T-cell (primary cell): ENCODE measurements at regions not wholly inside any gene's neighbourhood (a gene's known extent, or its start where the extent isn't known, plus 50 kb on each side); places are given as distances from the start of the nearest gene placed in this dataset.

Experiments used
- ATAC-seq, 4 experiments: fragments of 200-7000 bp in 3 of 4; fragments of 150-1000 bp in 1 of 4; cut with Tn5 transposase; replicated peaks in 1 of 4; 1 replicate in 3 of 4; 2 replicates in 1 of 4; pipeline ENCODE4 v1.10.0; 2021; ENCODE audit warnings: moderate library complexity in 3 of 4, mild to moderate bottlenecking in 2 of 4, moderate number of reproducible peaks in 1 of 4
- CTCF ChIA-PET, 2 donors: fragments of 300-600 bp; sonication (Branson Sonifier 250); formaldehyde crosslinking; loops; one replicate each; lab custom pipeline; 2022; ENCODE audit warnings: antibody characterized with exemption in 2 of 2; lab: Charles Lee
- POLR2A ChIA-PET, 2 donors: fragments of 300-600 bp; sonication (Branson Sonifier 250); formaldehyde crosslinking; loops; one replicate each; lab custom pipeline; 2022; ENCODE audit warnings: antibody characterized with exemption in 2 of 2; lab: Charles Lee
- DNase-seq, 35 experiments: peaks; one replicate each; pipeline versions ENCODE4 v3.0.0 to v3.0.0-alpha.2; 2013 to 2023
- H3K27ac ChIP-seq: one replicate; pipeline ENCODE4 v1.5.1; 2013; ENCODE audit warnings: low read length
- H3K27me3 ChIP-seq, 2 experiments: replicated peaks in 1 of 2; 1 replicate in 1 of 2; 2 replicates in 1 of 2; pipeline versions ENCODE4 v1.6.1 to v1.7.0; 2013; ENCODE audit warnings: low read length in 1 of 2, mixed read lengths in 1 of 2; ENCODE audit not compliant: control insufficient read depth in 2 of 2, insufficient read depth in 2 of 2; ENCODE audit errors: extremely low read depth in 1 of 2
- H3K36me3 ChIP-seq, 2 donors: 1 replicate in 1 of 2; 2 replicates in 1 of 2; pipeline versions ENCODE4 v1.6.1 to v1.7.0; 2013; ENCODE audit warnings: low read length in 1 of 2; ENCODE audit not compliant: control insufficient read depth in 2 of 2, insufficient read depth in 1 of 2; ENCODE audit errors: extremely low read depth in 1 of 2
- H3K4me1 ChIP-seq, 2 experiments: 1 replicate in 1 of 2; 2 replicates in 1 of 2; pipeline versions ENCODE4 v1.6.1 to v1.7.0; 2013; ENCODE audit warnings: low read length in 2 of 2, mixed read lengths in 1 of 2; ENCODE audit not compliant: insufficient read depth in 2 of 2, control insufficient read depth in 1 of 2; ENCODE audit errors: extremely low read depth in 1 of 2
- H3K4me3 ChIP-seq, 2 donors: 1 replicate in 1 of 2; 2 replicates in 1 of 2; pipeline versions ENCODE4 v1.5.1 to v1.7.0; 2013; ENCODE audit warnings: mild to moderate bottlenecking in 2 of 2, low read length in 1 of 2, moderate library complexity in 1 of 2; ENCODE audit not compliant: control insufficient read depth in 1 of 2; ENCODE audit errors: extremely low read depth in 1 of 2
- H3K9me3 ChIP-seq: 2 replicates; pipeline ENCODE4 v1.7.0; 2013
- H3K27ac Mint-ChIP-seq, 2 donors: one replicate each; pipeline ENCODE4 v1.8.0; 2020 to 2021; ENCODE audit warnings: mild to moderate bottlenecking in 2 of 2, mixed read lengths in 2 of 2
- H3K27me3 Mint-ChIP-seq, 2 donors: one replicate each; pipeline ENCODE4 v1.8.0; 2021 to 2022; ENCODE audit warnings: mixed read lengths in 2 of 2
- H3K36me3 Mint-ChIP-seq: one replicate; pipeline ENCODE4 v1.8.0; 2021; ENCODE audit warnings: mixed read lengths
- H3K4me1 Mint-ChIP-seq, 3 donors: one replicate each; pipeline ENCODE4 v1.8.0; 2020 to 2022; ENCODE audit warnings: mixed read lengths in 3 of 3, mild to moderate bottlenecking in 1 of 3
- H3K4me3 Mint-ChIP-seq, 3 donors: one replicate each; pipeline ENCODE4 v1.8.0; 2020 to 2022; ENCODE audit warnings: mild to moderate bottlenecking in 3 of 3, mixed read lengths in 3 of 3, moderate library complexity in 3 of 3
- H3K9me3 Mint-ChIP-seq, 3 donors: one replicate each; pipeline ENCODE4 v1.8.0; 2020 to 2022; ENCODE audit warnings: mixed read lengths in 3 of 3
- WGBS: methylation state at CpG from one replicate; pipeline ENCODE4 v1.1.5; 2013; ENCODE audit warnings: missing lambda C conversion rate; ENCODE audit not compliant: insufficient coverage; 5-methylcytosine and 5-hydroxymethylcytosine counted together

GRCh38 chr1:95449516-95449915, 215.5 kb downstream of the RWDD3 start:
- H3K27me3 ChIP-seq = peaks cover 0 to 3% of the 10 kb centered on the region in 2 experiments
- peaks cover 3 to 4% of the 10 kb centered on the region in 2 donors for H3K27me3 Mint-ChIP-seq
- WGBS = 100% methylated on average over 1 of the region's 3 CpGs
- H3K4me1 Mint-ChIP-seq = no peaks in the 10 kb centered on the region
- ChIA-PET POLR2A (no interaction called here), CTCF (no interaction called here)
- no peak for ATAC-seq
- H3K4me1 ChIP-seq = no peaks in the 10 kb centered on the region
- H3K27ac ChIP-seq = no peak overlapping the region
- no peak overlapping the region for H3K4me3 ChIP-seq
- H3K36me3 ChIP-seq = no peaks in the 10 kb centered on the region
- H3K9me3 ChIP-seq = no peaks in the 10 kb centered on the region
- no peak overlapping the region for H3K4me3 Mint-ChIP-seq
- no peak overlapping the region for H3K27ac Mint-ChIP-seq
- no peaks in the 10 kb centered on the region for H3K36me3 Mint-ChIP-seq
- peaks cover 4 to 18% (median 9%) of the 10 kb centered on the region in 3 donors for H3K9me3 Mint-ChIP-seq
- DNase-seq = no peak

DNA sequence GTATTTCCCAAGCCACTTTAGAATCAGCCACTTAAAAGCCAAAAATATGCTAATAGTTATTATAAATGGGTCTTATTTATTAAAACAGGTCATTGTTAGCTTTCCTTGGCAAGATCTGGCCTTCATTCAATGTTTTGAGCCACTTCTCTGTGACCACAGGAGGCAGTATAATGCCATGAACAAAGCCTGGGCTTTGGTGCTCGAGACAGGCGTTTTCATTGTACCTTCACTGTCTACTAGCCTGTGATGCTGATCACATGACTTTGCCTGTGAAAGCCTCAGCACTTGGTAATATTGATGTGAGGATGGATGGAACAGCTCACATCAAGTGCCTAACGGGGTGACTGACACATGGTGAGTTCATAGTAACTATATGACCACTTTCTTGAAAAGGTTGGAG, 217.0 kb downstream of the RWDD3 start:
- Mint-ChIP-seq H3K9me3 (peaks cover 4 to 28% (median 9%) of the 10 kb centered on the region in 3 donors), H3K4me3 (no peak overlapping the region), H3K4me1 (no peaks in the 10 kb centered on the region), H3K36me3 (no peaks in the 10 kb centered on the region), H3K27ac (no peak overlapping the region), H3K27me3 (peaks cover 3 to 4% of the 10 kb centered on the region in 2 donors)
- ATAC-seq (no peak), DNase-seq (no peak)
- Histone ChIP-seq H3K9me3 (no peaks in the 10 kb centered on the region), H3K27me3 (peaks cover 0 to 3% of the 10 kb centered on the region in 2 experiments), H3K27ac (no peak overlapping the region), H3K4me1 (no peaks in the 10 kb centered on the region), H3K36me3 (no peaks in the 10 kb centered on the region), H3K4me3 (no peak overlapping the region)
- ChIA-PET POLR2A (no interaction called here), CTCF (no interaction called here)
- 46% methylated on average over 2 of the region's 3 CpGs for WGBS

- Histone ChIP-seq H3K4me1 (no peaks in the 10 kb centered on the region), H3K27me3 (peaks cover 0 to 3% of the 10 kb centered on the region in 2 experiments), H3K36me3 (no peaks in the 10 kb centered on the region), H3K27ac (no peak overlapping the region), H3K9me3 (no peaks in the 10 kb centered on the region), H3K4me3 (no peak overlapping the region)
- peaks cover 3 to 4% of the 10 kb centered on the region in 2 donors for H3K27me3 Mint-ChIP-seq
- no peak overlapping the region for H3K4me3 Mint-ChIP-seq
- no peaks in the 10 kb centered on the region for H3K36me3 Mint-ChIP-seq
- ATAC-seq = no peak
- ChIA-PET CTCF (no interaction called here), POLR2A (no interaction called here)
- 73% methylated on average over 3 of the region's 3 CpGs for WGBS
- H3K4me1 Mint-ChIP-seq = no peaks in the 10 kb centered on the region
- H3K27ac Mint-ChIP-seq = no peak overlapping the region
- peaks cover 4 to 30% (median 9%) of the 10 kb centered on the region in 3 donors for H3K9me3 Mint-ChIP-seq
- no peak for DNase-seq
These were observed 217.9 kb downstream of the RWDD3 start for GRCh38 chr1:95451904-95452303.

DNA sequence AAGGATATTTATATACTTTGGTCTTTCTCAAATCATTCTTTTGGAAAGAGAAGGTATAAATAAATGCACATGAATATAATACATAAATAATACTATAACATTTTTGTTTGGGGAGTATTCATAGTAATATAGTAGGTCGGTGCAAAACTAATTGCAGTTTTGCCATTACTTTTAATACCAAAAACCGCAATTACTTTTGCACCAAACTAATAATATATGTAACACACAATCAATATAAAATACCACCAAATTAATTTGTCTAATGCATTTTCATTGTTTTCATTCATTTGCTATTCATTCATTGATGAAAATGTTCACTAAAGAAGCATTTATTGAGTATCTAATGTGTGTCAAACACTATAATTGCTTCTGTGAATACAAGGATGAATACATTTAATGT, 219.0 kb downstream of the RWDD3 start:
- no CpG with 5 or more reads among the region's 2 CpGs for WGBS
- CTCF ChIA-PET = no interaction called here

GRCh38 chr1:95467036-95467435, 233.0 kb downstream of the RWDD3 start:
- H3K9me3 Mint-ChIP-seq = peaks cover 10 to 24% (median 24%) of the 10 kb centered on the region in 3 donors
- POLR2A ChIA-PET = no interaction called here
- Histone ChIP-seq H3K36me3 (no peaks in the 10 kb centered on the region), H3K9me3 (no peaks in the 10 kb centered on the region), H3K27me3 (peaks cover 0 to 9% of the 10 kb centered on the region in 2 experiments), H3K4me1 (no peaks in the 10 kb centered on the region), H3K4me3 (no peak overlapping the region), H3K27ac (no peak overlapping the region)
- ATAC-seq (no peak), DNase-seq (no peak)
- CTCF ChIA-PET = no interaction called here
- no peaks in the 10 kb centered on the region for H3K36me3 Mint-ChIP-seq
- WGBS = no CpG with 5 or more reads among the region's 1 CpG
- no peak overlapping the region for H3K27ac Mint-ChIP-seq
- H3K4me1 Mint-ChIP-seq = no peaks in the 10 kb centered on the region
- H3K27me3 Mint-ChIP-seq = no peaks in the 10 kb centered on the region
- no peak overlapping the region for H3K4me3 Mint-ChIP-seq

More for the DNA sequence above, 219.0 kb downstream of the RWDD3 start:
- Histone ChIP-seq H3K9me3 (no peaks in the 10 kb centered on the region), H3K27ac (no peak overlapping the region), H3K4me3 (no peak overlapping the region), H3K36me3 (no peaks in the 10 kb centered on the region), H3K27me3 (peaks cover 0 to 3% of the 10 kb centered on the region in 2 experiments), H3K4me1 (no peaks in the 10 kb centered on the region)
- peaks cover 4 to 26% (median 12%) of the 10 kb centered on the region in 3 donors for H3K9me3 Mint-ChIP-seq
- no peaks in the 10 kb centered on the region for H3K4me1 Mint-ChIP-seq
- DNase-seq = no peak
- no peaks in the 10 kb centered on the region for H3K36me3 Mint-ChIP-seq
- H3K4me3 Mint-ChIP-seq = no peak overlapping the region
- H3K27ac Mint-ChIP-seq = no peak overlapping the region
- POLR2A ChIA-PET = no interaction called here
- H3K27me3 Mint-ChIP-seq = peaks cover 3 to 4% of the 10 kb centered on the region in 2 donors
- ATAC-seq = no peak

GRCh38 chr1:95475686-95476457, 241.9 kb downstream of the RWDD3 start:
- Histone ChIP-seq H3K4me3 (no peak overlapping the region), H3K9me3 (no peaks in the 10 kb centered on the region), H3K27ac (no peak overlapping the region), H3K27me3 (peaks cover 0 to 4% of the 10 kb centered on the region in 2 experiments), H3K4me1 (no peaks in the 10 kb centered on the region), H3K36me3 (no peaks in the 10 kb centered on the region)
- CTCF ChIA-PET = no interaction called here
- POLR2A ChIA-PET = no interaction called here
- peaks cover 6 to 11% (median 9%) of the 10 kb centered on the region in 3 donors for H3K9me3 Mint-ChIP-seq
- no peak for ATAC-seq
- no peaks in the 10 kb centered on the region for H3K27me3 Mint-ChIP-seq
- DNase-seq = no peak
- no peak overlapping the region for H3K4me3 Mint-ChIP-seq
- no peaks in the 10 kb centered on the region for H3K4me1 Mint-ChIP-seq
- 100% methylated on average over 1 of the region's 3 CpGs for WGBS
- H3K27ac Mint-ChIP-seq = no peak overlapping the region
- H3K36me3 Mint-ChIP-seq = no peaks in the 10 kb centered on the region
